SK-N-SH (cell line): ENCODE measurements at regions not wholly inside any gene's neighbourhood (a gene's known extent, or its start where the extent isn't known, plus 50 kb on each side); places are given as distances from the start of the nearest gene placed in this dataset.
"Not testable (repeated sequence)": the region's sequence is repeated elsewhere in the genome, so short reads cannot be mapped to it uniquely, and the experiment has no call there.

ENCODE experiments used
- CTCF ChIA-PET: fragments of 300-600, 350-600 bp; formaldehyde crosslinking; extraction: SDS; loops from one replicate; lab custom pipeline; 2021; lab: Yijun Ruan, JAX
- POLR2A ChIA-PET: fragments of 350-600 bp; sonication (Branson Sonifier 250); formaldehyde crosslinking; extraction: SDS; loops from one replicate; lab custom pipeline; 2020; ENCODE audit warnings: antibody characterized with exemption, inconsistent platforms; lab: Yijun Ruan, JAX
- DNase-seq: peaks from one replicate; pipeline ENCODE4 v3.0.0; 2012
- H2AFZ ChIP-seq: fragments of 200-600 bp; sonication (generic); 2 replicates; pipeline ENCODE4 v1.8.1; 2016; ENCODE audit warnings: antibody characterized with exemption, mild to moderate bottlenecking, low read depth
- H3F3A ChIP-seq: fragments of 200-600 bp; sonication (generic); replicated peaks from 2 replicates; pipeline ENCODE3; 2016; ENCODE audit warnings: antibody characterized with exemption, mild to moderate bottlenecking; ENCODE audit not compliant: insufficient read depth
- H3K27ac ChIP-seq, 2 experiments: fragments of 200-500 bp in 1 of 2; fragments of 200-600 bp in 1 of 2; sonication (Bioruptor generic) in 1 of 2; sonication (generic), shearing (Covaris generic) in 1 of 2; 2 replicates each; pipeline versions ENCODE4 v1.5.1 to v1.6.1; 2014 to 2016; ENCODE audit warnings: low read depth in 2 of 2, inconsistent platforms in 1 of 2, low read length in 1 of 2, mild to moderate bottlenecking in 1 of 2, mixed read lengths in 1 of 2
- H3K27me3 ChIP-seq: fragments of 200-600 bp; sonication (generic), shearing (Covaris generic); 2 replicates; pipeline ENCODE4 v1.6.1; 2016; ENCODE audit warnings: mixed run types; ENCODE audit not compliant: insufficient read depth
- H3K36me3 ChIP-seq, 2 experiments: fragments of 200-500 bp in 1 of 2; fragments of 200-600 bp in 1 of 2; sonication (Bioruptor generic) in 1 of 2; sonication (generic) in 1 of 2; replicated peaks in 1 of 2; 2 replicates each; pipeline versions ENCODE3 to v1.5.1; 2014 to 2016; ENCODE audit warnings: low read length in 1 of 2, mild to moderate bottlenecking in 1 of 2; ENCODE audit not compliant: insufficient read depth in 2 of 2, control insufficient read depth in 1 of 2
- H3K4me1 ChIP-seq, 2 experiments: fragments of 200-500 bp in 1 of 2; fragments of 200-600 bp in 1 of 2; sonication (Bioruptor generic) in 1 of 2; sonication (generic), shearing (Covaris generic) in 1 of 2; 2 replicates each; pipeline versions ENCODE4 v1.5.1 to v1.6.1; 2014 to 2016; ENCODE audit warnings: low read depth in 1 of 2, low read length in 1 of 2, mixed run types in 1 of 2; ENCODE audit not compliant: insufficient read depth in 2 of 2, control insufficient read depth in 1 of 2
- H3K4me2 ChIP-seq: fragments of 200-600 bp; sonication (generic), shearing (Covaris generic); 2 replicates; pipeline ENCODE4 v1.6.1; 2017; ENCODE audit warnings: mixed run types
- H3K4me3 ChIP-seq, 2 experiments: fragments of 200-500 bp in 1 of 2; fragments of 200-600 bp in 1 of 2; sonication (Bioruptor generic) in 1 of 2; sonication (generic), shearing (Covaris generic) in 1 of 2; 2 replicates each; pipeline versions ENCODE4 v1.5.1 to v1.8.1; 2014 to 2016; ENCODE audit warnings: low read depth in 2 of 2, inconsistent platforms in 1 of 2, low read length in 1 of 2, mild to moderate bottlenecking in 1 of 2, mixed read lengths in 1 of 2, moderate library complexity in 1 of 2
- H3K79me2 ChIP-seq: fragments of 200-600 bp; sonication (generic); 2 replicates; pipeline ENCODE4 v1.8.1; 2017; ENCODE audit warnings: mild to moderate bottlenecking; ENCODE audit not compliant: insufficient read depth
- H3K9ac ChIP-seq: fragments of 200-600 bp; sonication (generic); 2 replicates; pipeline ENCODE4 v1.6.1; 2017; ENCODE audit warnings: mixed run types
- H3K9me2 ChIP-seq: fragments of 200-600 bp; sonication (generic); 2 replicates; pipeline ENCODE4 v1.6.1; 2017; ENCODE audit warnings: mixed run types
- H3K9me3 ChIP-seq: fragments of 200-600 bp; sonication (generic); 2 replicates; pipeline ENCODE4 v1.6.1; 2017; ENCODE audit warnings: mixed run types, mild to moderate bottlenecking, moderate library complexity
- H4K20me1 ChIP-seq: fragments of 200-600 bp; sonication (generic); 2 replicates; pipeline ENCODE4 v1.6.1; 2017; ENCODE audit warnings: mild to moderate bottlenecking, mixed run types; ENCODE audit not compliant: insufficient read depth
- TCF12 ChIP-seq: IDR thresholded peaks from 2 replicates; pipeline ENCODE4 v1.4.0; 2012
- WGBS: methylation state at CpG from one replicate; pipeline ENCODE4 v1.1.6; 2017; ENCODE audit warnings: low lambda C conversion rate; 5-methylcytosine and 5-hydroxymethylcytosine counted together
- TF ChIP-seq, protein P1 (sequence below): fragments of 200-600 bp; sonication (generic); IDR thresholded peaks from 2 replicates; pipeline ENCODE4 v1.6.1; 2017; ENCODE audit warnings: antibody characterized with exemption, mild to moderate bottlenecking, moderate library complexity
- TF ChIP-seq, protein P2 (sequence below): IDR thresholded peaks from 2 replicates; pipeline ENCODE4; 2012

DNA sequence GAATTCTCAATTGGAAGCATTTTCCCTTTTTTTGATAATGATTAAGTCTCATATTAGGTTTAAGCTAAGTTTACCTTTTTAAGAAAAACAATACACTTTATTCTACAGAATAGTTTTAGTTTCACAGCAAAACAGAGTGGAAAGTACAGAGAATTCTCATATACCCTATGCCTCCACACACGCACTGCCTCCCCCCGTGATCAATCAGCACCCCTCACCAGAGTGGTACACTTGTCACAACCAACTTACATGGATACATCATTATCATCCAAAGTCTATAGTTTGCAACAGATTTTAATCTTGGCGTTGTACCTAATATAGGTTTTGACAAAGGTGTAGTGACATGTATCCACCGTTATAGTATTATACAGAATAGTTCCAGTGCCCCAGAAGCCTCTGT, 326.5 kb downstream of the CNTNAP3B start:
- H3F3A ChIP-seq, H3K4me2 ChIP-seq, H3K27ac ChIP-seq, H3K4me3 ChIP-seq, H4K20me1 ChIP-seq, H3K36me3 ChIP-seq, H3K79me2 ChIP-seq, H2AFZ ChIP-seq, DNase-seq, H3K9me2 ChIP-seq, POLR2A ChIA-PET, H3K4me1 ChIP-seq, H3K9me3 ChIP-seq, CTCF ChIA-PET, H3K9ac ChIP-seq: not testable (repeated sequence)
- WGBS, result 13% methylated on average over 4 of the region's 4 CpGs
- H3K27me3 ChIP-seq, result peaks cover 13% of the 10 kb centered on the region; the same call in 1 of the 2 replicates

GRCh38 chr9:41798684-41799083, 330.5 kb downstream of the CNTNAP3B start:
- H3K4me3 ChIP-seq, H3K4me2 ChIP-seq, H3K27me3 ChIP-seq, H2AFZ ChIP-seq, H3K36me3 ChIP-seq, H3K79me2 ChIP-seq, H3K27ac ChIP-seq, POLR2A ChIA-PET, H3F3A ChIP-seq, H4K20me1 ChIP-seq, H3K9me2 ChIP-seq, DNase-seq, H3K4me1 ChIP-seq, CTCF ChIA-PET, H3K9ac ChIP-seq, H3K9me3 ChIP-seq: not testable (repeated sequence)
- TF ChIP-seq, protein P1, sequence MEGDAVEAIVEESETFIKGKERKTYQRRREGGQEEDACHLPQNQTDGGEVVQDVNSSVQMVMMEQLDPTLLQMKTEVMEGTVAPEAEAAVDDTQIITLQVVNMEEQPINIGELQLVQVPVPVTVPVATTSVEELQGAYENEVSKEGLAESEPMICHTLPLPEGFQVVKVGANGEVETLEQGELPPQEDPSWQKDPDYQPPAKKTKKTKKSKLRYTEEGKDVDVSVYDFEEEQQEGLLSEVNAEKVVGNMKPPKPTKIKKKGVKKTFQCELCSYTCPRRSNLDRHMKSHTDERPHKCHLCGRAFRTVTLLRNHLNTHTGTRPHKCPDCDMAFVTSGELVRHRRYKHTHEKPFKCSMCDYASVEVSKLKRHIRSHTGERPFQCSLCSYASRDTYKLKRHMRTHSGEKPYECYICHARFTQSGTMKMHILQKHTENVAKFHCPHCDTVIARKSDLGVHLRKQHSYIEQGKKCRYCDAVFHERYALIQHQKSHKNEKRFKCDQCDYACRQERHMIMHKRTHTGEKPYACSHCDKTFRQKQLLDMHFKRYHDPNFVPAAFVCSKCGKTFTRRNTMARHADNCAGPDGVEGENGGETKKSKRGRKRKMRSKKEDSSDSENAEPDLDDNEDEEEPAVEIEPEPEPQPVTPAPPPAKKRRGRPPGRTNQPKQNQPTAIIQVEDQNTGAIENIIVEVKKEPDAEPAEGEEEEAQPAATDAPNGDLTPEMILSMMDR, result peak; percentile 41
- 17% methylated on average over 4 of the region's 4 CpGs for WGBS

DNA sequence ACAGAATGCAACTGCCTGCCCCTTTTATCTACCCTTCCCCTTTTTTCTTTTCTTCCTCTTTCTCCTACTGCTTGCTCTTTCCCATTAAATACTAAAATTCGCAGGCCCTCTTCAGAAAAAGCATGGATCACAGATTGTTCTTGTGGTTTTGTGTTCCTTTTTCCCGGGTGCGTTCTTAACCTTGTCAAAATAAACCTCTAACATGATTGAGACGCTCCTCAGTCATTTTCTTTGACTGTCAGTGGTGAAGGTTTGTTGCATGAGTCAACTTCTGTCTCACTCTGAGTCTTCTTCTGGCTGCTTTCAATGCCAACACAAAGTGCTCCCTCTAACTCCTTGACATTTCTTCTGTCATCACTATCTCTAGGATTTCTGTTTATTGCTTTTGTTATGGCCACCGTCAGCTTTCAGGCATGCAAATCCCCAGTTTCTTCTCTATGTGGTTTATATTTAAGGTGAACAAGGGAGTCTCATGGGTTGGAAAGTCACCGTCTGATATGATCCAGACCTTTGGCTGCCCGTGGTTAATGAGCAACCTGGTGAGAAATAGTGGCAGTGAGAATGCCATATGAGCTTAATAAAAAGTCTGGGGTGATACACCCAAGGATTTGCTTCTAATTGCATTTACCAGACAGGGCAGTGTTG, 338.4 kb downstream of the CNTNAP3B start:
- DNase-seq, H3K27ac ChIP-seq, H3K27me3 ChIP-seq, H3K4me2 ChIP-seq, CTCF ChIA-PET, H3K9ac ChIP-seq, H3K36me3 ChIP-seq, H2AFZ ChIP-seq, H3K9me3 ChIP-seq, H4K20me1 ChIP-seq, POLR2A ChIA-PET, H3K9me2 ChIP-seq, H3K79me2 ChIP-seq, H3K4me1 ChIP-seq, H3F3A ChIP-seq, H3K4me3 ChIP-seq: not testable (repeated sequence)
- WGBS, result 8% methylated on average over 6 of the region's 7 CpGs
- TF ChIP-seq, protein P2, sequence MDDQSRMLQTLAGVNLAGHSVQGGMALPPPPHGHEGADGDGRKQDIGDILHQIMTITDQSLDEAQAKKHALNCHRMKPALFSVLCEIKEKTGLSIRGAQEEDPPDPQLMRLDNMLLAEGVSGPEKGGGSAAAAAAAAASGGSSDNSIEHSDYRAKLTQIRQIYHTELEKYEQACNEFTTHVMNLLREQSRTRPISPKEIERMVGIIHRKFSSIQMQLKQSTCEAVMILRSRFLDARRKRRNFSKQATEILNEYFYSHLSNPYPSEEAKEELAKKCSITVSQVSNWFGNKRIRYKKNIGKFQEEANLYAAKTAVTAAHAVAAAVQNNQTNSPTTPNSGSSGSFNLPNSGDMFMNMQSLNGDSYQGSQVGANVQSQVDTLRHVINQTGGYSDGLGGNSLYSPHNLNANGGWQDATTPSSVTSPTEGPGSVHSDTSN, result peak; percentile 31; the same call in 1 of the 2 replicates
- peak; percentile 10; the same call in 1 of the 2 replicates for TF ChIP-seq TCF12

DNA sequence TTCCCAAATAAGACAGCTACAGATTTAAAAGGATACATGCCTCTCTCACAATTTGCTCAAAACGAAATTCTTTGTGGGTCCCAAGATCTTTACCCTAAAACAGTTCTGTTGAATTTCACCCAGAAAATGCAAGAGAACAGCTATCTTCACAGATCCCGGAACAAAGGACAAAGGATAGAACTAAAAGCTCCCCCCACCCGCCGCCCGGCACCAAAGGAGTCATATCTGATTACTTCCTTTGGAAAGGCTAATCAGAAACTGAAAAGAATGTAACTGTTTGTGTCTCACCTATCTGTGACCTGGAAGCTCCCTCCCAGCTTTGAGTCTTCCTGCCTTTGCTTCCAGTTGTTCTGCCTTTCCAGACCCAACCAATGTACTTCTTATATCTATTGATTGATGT, 339.2 kb downstream of the CNTNAP3B start:
- H2AFZ ChIP-seq, H3F3A ChIP-seq, H3K9me3 ChIP-seq, POLR2A ChIA-PET, H3K4me2 ChIP-seq, H3K36me3 ChIP-seq, H3K79me2 ChIP-seq, H3K9me2 ChIP-seq, H4K20me1 ChIP-seq, DNase-seq, H3K27me3 ChIP-seq, H3K27ac ChIP-seq, H3K4me1 ChIP-seq, CTCF ChIA-PET, H3K9ac ChIP-seq, H3K4me3 ChIP-seq: not testable (repeated sequence)
- 47% methylated on average over 5 of the region's 5 CpGs for WGBS

DNA sequence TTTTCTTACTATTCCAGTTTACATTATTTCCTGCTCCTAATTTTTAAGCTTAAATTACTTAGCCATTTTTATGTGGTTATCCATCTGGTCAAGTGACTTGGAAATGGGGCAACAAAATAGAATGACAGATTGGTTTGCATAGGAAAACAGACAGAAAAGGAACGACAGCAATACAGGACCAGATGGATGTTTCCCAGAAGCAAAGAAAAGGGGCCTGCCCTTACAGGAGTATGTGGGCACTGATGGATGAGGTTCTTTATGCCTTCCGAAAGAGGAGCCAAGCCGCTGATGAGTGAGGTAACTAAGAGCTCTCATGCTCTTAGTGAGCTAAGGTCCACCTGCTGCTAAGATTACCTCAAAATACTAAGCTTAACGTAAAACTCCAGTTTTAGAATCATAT, 339.8 kb downstream of the CNTNAP3B start:
- H3K9ac ChIP-seq, POLR2A ChIA-PET, H3K36me3 ChIP-seq, H3K79me2 ChIP-seq, H3K4me1 ChIP-seq, DNase-seq, H3F3A ChIP-seq, H2AFZ ChIP-seq, H3K27me3 ChIP-seq, H3K9me3 ChIP-seq, H3K4me3 ChIP-seq, H3K4me2 ChIP-seq, H4K20me1 ChIP-seq, CTCF ChIA-PET, H3K27ac ChIP-seq, H3K9me2 ChIP-seq: not testable (repeated sequence)
- WGBS, result 36% methylated on average over 4 of the region's 4 CpGs
